Lung (tissue), 11 donors: ENCODE measurements at regions not wholly inside any gene's neighbourhood (a gene's known extent, or its start where the extent isn't known, plus 50 kb on each side); places are given as distances from the start of the nearest gene placed in this dataset.

Experiments
- ATAC-seq: fragments of 200-7000 bp; cut with Tn5 transposase; one replicate; pipeline ENCODE4 v1.9.1; 2020; ENCODE audit warnings: moderate number of reproducible peaks; ENCODE audit not compliant: insufficient read depth, low FRiP score
- DNase-seq, 3 donors: peaks; one replicate each; pipeline ENCODE4 v3.0.0-alpha.2; 2013 to 2017
- H3K27ac ChIP-seq, 2 donors: one replicate each; pipeline ENCODE4 v1.5.1; 2013; ENCODE audit warnings: mild to moderate bottlenecking in 2 of 2, moderate library complexity in 2 of 2, control low read depth in 1 of 2, inconsistent platforms in 1 of 2, low read depth in 1 of 2, low read length in 1 of 2
- H3K27me3 ChIP-seq, 3 donors: one replicate each; pipeline ENCODE4 v1.5.1; 2013; ENCODE audit warnings: low read length in 2 of 3; ENCODE audit not compliant: control insufficient read depth in 3 of 3, insufficient read depth in 3 of 3
- H3K36me3 ChIP-seq, 4 donors: one replicate each; pipeline ENCODE4 v1.5.1; 2013; ENCODE audit warnings: low read length in 4 of 4, mild to moderate bottlenecking in 1 of 4, moderate library complexity in 1 of 4; ENCODE audit not compliant: control insufficient read depth in 4 of 4, insufficient read depth in 4 of 4
- H3K4me1 ChIP-seq, 5 donors: one replicate each; pipeline ENCODE4 v1.5.1; 2013; ENCODE audit warnings: low read length in 5 of 5, mild to moderate bottlenecking in 2 of 5, moderate library complexity in 1 of 5; ENCODE audit not compliant: control insufficient read depth in 5 of 5, insufficient read depth in 5 of 5
- H3K4me3 ChIP-seq: one replicate; pipeline ENCODE4 v1.5.1; 2013; ENCODE audit warnings: mild to moderate bottlenecking, control low read depth, moderate library complexity
- H3K9ac ChIP-seq, 2 donors: one replicate each; pipeline ENCODE4 v1.5.1; 2013; ENCODE audit warnings: low read length in 2 of 2, control low read depth in 1 of 2; ENCODE audit not compliant: insufficient read depth in 1 of 2
- H3K9me3 ChIP-seq, 4 donors: one replicate each; pipeline ENCODE4 v1.5.1; 2013; ENCODE audit warnings: low read length in 3 of 4, mild to moderate bottlenecking in 1 of 4, moderate library complexity in 1 of 4; ENCODE audit not compliant: control insufficient read depth in 4 of 4, insufficient read depth in 3 of 4
- CTCF ChIP-seq: IDR thresholded peaks from 2 replicates; pipeline ENCODE4 v1.5.1; 2012; ENCODE audit warnings: mild to moderate bottlenecking; ENCODE audit errors: control extremely low read depth, extremely low read depth
- WGBS, 2 donors: extraction: QIAGEN DNeasy Blood & Tissue Kit; methylation state at CpG; one replicate each; pipeline ENCODE4 v1.1.7; 2013; 5-methylcytosine and 5-hydroxymethylcytosine counted together
- donor health status: control.
- donor health status: control.
- donor health status: Bipolar disorder and iron deficiency.
- donor health status: healthy.
- donor health status: DM: yes; HTN: yes; CAD: no.

GRCh38 chr18:4808891-4809290, 353.8 kb upstream of the DLGAP1 start:
- DNase-seq (no peak), ATAC-seq (no peak)
- no peak overlapping the region for H3K4me3 ChIP-seq
- WGBS, 2 donors, result 71 to 89% methylated on average over 3 of the region's 3 CpGs
- H3K27me3 ChIP-seq, result no peaks in the 10 kb centered on the region
- no peaks in the 10 kb centered on the region for H3K36me3 ChIP-seq
- no peak overlapping the region for H3K27ac ChIP-seq
- H3K9ac ChIP-seq, result no peak overlapping the region
- H3K4me1 ChIP-seq, result no peaks in the 10 kb centered on the region
- peaks cover 0 to 4% (median 0%) of the 10 kb centered on the region in 4 donors for H3K9me3 ChIP-seq
- TF ChIP-seq CTCF, result no peak

GRCh38 chr18:4807604-4808293, 352.6 kb upstream of the DLGAP1 start:
- Histone ChIP-seq H3K9me3 (peaks cover 0 to 9% (median 0%) of the 10 kb centered on the region in 4 donors), H3K4me1 (no peaks in the 10 kb centered on the region), H3K9ac (no peak overlapping the region), H3K27me3 (no peaks in the 10 kb centered on the region), H3K4me3 (no peak overlapping the region), H3K36me3 (no peaks in the 10 kb centered on the region), H3K27ac (no peak overlapping the region)
- 79 to 89% methylated on average over 18 of the region's 18 CpGs for WGBS, 2 donors
- no peak for ATAC-seq
- no peak for DNase-seq
- TF ChIP-seq CTCF, result no peak

GRCh38 chr18:4806331-4806730, 351.2 kb upstream of the DLGAP1 start:
- no peaks in the 10 kb centered on the region for H3K36me3 ChIP-seq
- no peak overlapping the region for H3K9ac ChIP-seq
- no peak for TF ChIP-seq CTCF
- H3K4me3 ChIP-seq, result no peak overlapping the region
- ATAC-seq, result no peak
- H3K27me3 ChIP-seq, result no peaks in the 10 kb centered on the region
- H3K27ac ChIP-seq, result no peak overlapping the region
- DNase-seq, result peak in 2 of 3 donors; percentile 11 to 12
- WGBS, 2 donors, result 81 to 94% methylated on average over 1 of the region's 1 CpG
- peaks cover 0 to 12% (median 0%) of the 10 kb centered on the region in 4 donors for H3K9me3 ChIP-seq
- no peaks in the 10 kb centered on the region for H3K4me1 ChIP-seq

- Histone ChIP-seq H3K27me3 (no peaks in the 10 kb centered on the region), H3K4me3 (no peak overlapping the region), H3K4me1 (no peaks in the 10 kb centered on the region), H3K9ac (no peak overlapping the region), H3K9me3 (peaks cover 0 to 11% (median 2%) of the 10 kb centered on the region in 4 donors), H3K36me3 (no peaks in the 10 kb centered on the region), H3K27ac (no peak overlapping the region)
- no peak for DNase-seq
- no peak for TF ChIP-seq CTCF
- ATAC-seq, result no peak
- WGBS, 2 donors, result 71 to 83% methylated on average over 2 of the region's 2 CpGs
Observed at GRCh38 chr18:4802296-4802695, 347.2 kb upstream of the DLGAP1 start.
